HG02981 (cell line): ENCODE measurements at regions not wholly inside any gene's neighbourhood (a gene's known extent, or its start where the extent isn't known, plus 50 kb on each side); places are given as distances from the start of the nearest gene placed in this dataset.
"Not testable (repeated sequence)": the region's sequence is repeated elsewhere in the genome, so short reads cannot be mapped to it uniquely, and the experiment has no call there.

ENCODE experiments used
- ATAC-seq: cut with Tn5 transposase; IDR thresholded peaks from one replicate; pipeline ENCODE4 v1.9.1; 2021; ENCODE audit warnings: mild to moderate bottlenecking, moderate library complexity; ENCODE audit not compliant: unreplicated experiment

DNA sequence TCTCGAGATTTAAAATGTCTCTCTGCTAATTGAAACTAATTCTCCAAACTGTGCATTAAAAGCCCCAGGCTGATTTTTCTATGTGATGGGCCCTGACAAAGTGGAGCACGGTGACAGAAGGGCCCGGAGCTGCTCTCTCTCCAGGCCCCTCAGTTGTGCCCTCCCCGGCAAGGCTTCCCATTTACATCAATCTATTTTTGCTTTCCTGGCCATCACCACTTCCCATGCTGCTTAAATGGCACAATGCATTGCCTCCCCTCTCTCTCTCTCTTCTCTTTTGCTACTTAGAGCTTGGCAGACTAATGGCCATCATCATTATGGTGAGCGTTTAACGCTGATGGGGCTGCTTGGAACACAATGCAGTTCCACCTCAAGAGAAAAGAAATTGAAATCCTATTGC is 270.7 kb upstream of the DIO3 start:
- ATAC-seq = no peak

DNA sequence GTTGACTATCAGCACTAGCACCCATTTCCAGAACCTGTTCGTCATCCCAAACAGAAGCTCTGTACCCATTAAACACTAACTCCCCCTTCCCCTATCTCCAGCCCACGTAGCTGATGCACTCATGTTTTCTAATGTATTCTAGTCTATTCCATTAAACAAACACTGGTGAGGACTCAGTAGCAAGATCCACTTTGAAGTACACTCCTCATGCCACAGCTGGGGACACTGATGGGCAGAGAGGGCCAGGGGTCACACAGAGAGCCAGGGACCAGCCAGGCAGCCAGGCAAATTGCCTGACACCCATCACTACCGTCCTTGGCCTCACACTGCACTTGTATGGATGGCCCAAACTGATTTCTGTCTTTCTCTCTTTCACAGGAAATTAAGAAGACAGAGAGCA is 269.9 kb upstream of the DIO3 start:
- no peak for ATAC-seq

DNA sequence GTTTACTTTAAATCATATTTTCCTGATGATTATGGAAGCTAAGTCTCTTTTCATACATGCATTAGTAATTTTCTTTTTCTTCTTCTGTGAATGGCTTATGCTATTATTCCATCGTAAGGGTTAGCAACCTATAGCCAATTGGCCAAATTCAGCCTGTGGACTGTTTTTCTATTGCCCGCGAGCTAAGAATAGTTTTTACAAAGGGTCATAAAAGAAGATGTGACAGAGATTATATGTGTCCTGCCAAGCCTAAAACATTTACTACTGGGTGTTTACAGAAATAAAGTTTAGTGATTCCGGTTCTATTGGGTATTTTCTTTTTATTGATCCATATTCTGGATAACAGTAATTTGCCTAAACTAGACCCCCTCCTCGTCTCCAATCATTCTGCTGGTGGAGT is 268.8 kb upstream of the DIO3 start:
- ATAC-seq = no peak

DNA sequence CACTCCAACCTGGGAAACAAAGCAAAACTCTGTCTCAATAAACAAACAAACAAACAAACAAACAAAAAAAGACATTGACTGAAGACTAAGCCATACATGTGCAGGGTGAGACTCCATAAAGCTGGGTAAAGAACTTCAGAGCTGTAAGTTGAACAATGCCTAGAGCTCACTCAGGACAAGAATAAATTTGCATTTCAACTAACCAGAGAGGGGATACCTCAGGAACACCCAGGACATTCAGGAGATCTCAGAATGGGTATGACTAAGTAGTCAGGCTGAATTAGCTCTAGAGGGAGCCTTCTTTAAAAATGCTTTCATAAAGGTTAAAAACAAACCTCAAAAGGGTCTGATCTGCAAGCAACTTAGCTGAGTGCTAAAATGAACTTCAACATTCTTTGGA is 267.7 kb upstream of the DIO3 start:
- no peak for ATAC-seq

DNA sequence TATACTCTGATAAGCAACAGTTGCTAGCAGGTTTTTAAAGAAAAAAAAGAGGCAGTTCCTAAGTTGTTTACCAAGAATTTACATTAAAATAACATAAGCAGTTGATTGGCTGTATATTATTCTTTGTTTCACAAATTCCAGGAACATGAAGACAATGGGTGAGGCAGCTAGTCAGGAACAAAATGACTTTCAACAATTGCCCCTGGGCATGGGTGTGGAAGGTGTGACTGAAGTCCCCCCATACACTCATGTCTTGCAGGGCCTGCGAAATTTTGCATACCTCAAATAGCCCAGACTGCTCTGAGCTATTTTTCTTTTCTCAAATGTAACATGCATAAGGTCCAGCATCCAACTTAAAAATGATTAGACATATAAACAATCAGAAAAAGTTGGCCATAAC is 267.2 kb upstream of the DIO3 start:
- no peak for ATAC-seq

DNA sequence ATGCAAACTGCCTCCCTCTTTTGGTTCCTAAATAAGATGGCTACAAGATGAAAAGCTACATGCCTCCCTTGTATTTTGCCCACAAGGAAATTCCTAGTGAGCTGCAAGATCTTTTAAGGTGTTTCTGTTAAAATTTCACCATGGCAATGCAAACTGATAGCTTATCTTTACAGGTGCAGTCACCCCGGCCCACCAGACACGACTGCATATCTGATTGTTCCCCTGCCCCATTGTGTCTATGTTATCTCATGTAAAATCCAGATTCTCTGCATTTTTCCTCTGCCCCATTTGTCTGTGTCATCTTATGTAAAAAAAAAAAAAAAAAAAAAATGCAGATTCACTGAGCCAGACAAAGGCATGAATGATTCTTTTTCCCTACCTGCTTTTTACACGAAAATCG is 261.5 kb upstream of the DIO3 start:
- ATAC-seq = not testable (repeated sequence)

DNA sequence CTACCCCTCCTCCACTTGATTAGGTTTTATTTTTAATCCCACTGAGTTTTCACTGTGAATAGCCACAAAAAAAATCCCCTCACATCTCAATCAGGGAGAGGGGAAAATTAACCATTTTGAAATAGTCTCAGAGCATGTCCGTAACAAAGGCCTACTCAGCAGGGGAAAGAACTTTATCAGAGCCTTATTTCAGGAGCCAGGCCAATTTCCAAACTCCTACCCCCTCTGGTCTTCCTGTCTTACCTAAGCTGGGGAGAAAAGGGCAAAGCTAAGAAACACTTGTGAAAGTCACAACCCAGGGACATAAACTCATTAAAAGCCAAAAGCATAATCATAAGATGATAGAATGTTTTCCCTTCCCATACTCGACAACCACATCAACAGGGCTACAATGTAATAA is 260.3 kb upstream of the DIO3 start:
- no peak for ATAC-seq

DNA sequence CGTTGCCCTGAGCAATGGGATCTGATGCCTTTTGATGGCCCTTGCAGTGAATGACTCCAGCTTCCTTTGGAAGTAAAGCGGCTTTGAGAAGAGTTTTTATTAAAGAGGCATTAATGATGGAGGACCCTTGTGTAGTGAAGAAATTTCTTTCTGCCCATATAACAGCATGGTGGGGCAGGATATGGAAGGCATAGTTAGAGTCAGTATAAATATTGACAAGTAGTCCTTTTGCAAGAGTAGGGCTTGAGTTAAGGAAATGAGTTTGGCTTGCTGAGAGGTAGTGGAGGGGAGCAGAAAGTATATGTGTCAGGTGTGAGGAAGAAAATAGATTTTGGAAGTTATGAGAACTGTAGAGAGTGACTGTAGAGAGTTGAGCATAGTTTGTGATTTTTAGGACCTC is 254.1 kb upstream of the DIO3 start:
- ATAC-seq = not testable (repeated sequence)

DNA sequence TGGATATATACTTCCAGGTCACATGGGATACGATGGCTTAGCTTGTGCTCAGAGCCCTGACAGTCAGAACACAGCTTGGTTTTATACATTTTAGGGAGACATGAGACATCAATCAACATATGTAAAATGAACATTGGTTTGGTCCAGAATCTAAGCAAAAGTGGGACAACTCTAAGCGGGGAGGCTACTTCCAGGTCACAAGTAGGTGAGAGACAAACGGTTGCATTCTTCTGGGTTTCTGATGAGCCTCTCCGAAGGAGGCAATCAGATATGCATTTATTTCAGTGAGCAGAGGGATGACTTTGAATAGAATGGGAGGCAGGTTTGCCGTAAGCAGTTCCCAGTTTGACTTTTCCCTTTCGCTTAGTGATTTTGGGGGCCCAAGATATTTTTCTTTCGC is 250.1 kb upstream of the DIO3 start:
- ATAC-seq = not testable (repeated sequence)

DNA sequence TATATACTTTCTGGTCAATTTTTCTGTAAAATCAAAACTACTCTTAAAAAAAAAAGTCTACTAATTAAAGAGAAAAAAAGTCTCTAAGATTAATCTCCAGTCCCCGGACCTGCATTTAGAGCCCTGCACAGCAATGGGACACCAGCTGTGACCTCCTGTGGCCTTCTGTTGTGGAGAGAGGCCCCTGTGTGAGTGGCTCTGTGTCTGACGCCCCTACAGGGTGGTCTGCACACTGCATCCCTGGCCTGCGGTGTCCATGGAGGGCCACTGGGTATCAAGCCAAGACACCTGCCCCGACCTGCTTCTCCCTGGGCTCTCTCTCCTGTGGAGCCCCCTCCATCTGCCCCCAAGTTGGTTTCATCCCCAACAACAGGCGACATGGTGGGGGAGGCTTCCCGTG is 248.0 kb upstream of the DIO3 start:
- ATAC-seq = no peak

DNA sequence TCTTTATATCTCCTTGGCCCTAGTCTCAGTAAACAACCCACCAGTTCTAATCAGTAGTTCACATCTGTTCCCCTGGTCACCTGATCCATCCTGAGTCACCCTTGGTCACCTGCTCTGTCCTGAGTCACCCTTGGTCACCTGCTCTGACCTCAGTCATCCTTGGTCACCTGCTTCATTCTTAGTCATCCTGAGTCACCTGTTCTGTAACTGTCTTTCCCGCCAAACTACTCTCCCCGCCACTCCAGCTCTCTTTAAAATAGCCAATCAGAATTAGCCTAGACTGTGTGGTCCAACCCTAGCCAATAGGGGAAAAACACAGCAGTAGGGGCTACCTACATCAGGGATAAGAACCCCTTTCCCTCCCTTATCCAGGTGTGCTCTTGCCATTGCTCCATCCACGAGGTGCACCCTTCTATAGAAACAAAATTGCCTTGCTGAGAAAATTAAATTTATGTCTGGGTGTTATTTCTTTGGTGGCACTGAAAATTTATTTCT is 245.4 kb upstream of the DIO3 start:
- ATAC-seq = no peak

DNA sequence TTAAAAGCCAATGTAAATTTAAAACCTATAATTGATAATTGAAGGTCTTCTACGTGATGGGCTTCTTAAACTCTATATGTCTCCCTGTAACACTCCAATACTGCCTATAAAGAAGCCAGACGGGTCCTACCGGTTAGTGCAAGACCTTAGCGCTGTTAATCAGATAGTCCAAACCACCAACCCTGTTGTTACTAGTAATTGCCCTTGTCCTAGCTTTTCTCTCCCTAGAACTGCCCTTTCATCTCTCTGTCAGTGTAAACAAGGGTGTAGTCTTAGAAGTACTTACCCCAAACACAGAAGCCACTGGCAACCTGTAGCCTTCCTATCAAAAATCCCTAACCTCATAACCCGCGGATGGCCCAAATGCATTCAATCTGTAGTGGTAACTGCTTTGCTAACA is 243.0 kb upstream of the DIO3 start:
- ATAC-seq = no peak

DNA sequence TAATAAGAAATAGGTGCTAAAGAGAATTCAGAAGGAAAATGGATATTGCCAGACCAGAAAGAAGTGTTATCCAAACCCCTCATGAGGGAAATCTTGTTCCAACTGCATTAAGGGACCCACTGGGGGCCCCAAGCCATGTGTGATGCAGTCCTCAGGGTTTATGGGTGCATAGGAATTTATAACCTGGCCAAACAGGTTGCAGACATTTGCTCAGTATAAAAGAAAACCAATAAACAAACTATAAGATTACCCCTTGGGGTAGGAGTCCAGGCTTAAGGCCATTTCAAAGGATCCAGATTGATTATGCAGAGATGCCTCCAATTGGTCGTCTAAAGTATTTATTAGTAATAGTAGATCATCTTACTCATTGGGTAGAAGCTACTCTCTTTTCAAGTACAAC is 240.9 kb upstream of the DIO3 start:
- ATAC-seq = no peak

DNA sequence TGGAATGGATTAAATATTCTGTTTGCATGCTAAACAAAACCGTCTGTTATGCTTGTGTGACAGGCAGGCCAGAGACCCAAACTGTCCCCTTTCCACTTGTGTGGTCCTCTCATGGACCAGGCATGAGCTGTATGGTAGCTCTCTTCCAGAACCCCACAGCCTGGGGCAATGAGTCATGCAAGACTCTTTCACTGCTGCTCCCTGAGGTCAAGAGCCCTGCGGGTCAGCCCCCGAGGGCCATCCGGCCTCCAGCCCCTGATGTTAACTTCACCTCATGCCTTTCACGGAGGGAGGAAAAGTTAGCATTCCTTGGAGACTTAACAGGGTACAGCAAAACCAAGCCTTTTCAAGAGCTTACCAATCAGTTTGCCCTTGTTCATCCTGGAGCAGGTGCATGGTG is 239.1 kb upstream of the DIO3 start:
- ATAC-seq = no peak

DNA sequence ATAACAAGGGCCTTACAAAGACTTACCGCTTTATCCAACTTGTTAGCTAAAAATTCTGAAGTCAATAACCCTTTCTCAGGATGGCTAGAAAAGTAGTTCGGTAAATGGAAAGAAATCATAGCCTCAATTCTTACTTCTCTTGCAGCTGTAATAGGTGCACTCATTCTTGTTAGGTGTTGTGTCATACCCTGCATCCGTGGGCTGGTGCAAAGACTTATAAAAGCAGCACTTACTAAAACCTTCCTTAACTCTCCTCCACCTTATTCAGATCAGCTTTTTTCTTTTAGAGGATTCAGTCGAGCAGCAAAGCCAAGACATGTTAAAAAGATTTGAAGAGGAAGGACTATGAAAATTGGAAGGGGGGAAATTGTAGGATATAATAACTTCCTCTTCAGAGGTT is 238.2 kb upstream of the DIO3 start:
- ATAC-seq = no peak

DNA sequence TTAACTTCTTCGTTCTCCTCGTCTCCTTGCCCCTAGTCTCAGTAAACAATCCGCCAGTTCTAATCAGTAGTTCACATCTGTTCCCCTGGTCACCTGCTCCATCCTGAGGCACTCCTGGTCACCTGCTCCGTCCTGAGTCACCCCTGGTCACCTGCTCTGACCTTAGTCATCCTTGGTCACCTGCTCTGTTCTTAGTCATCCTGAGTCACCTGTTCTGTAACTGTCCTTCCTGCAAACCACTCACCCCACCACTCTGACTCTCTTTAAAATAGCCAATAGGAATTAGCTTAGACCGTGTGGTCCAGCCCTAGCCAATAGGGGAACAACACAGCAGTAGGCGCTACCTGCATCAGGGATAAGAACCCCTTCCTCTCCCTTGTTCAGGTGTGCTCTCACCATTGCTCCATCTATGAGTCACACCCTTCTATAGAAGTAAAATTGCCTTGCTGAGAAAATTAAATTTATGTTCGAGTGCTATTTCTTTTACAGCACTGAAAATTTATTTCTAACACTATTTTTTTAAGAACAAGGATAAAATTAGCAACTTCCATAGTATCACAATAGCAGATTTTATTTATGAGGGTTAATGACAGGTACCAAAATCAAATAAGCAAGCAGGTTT is 237.6 kb upstream of the DIO3 start:
- not testable (repeated sequence) for ATAC-seq

DNA sequence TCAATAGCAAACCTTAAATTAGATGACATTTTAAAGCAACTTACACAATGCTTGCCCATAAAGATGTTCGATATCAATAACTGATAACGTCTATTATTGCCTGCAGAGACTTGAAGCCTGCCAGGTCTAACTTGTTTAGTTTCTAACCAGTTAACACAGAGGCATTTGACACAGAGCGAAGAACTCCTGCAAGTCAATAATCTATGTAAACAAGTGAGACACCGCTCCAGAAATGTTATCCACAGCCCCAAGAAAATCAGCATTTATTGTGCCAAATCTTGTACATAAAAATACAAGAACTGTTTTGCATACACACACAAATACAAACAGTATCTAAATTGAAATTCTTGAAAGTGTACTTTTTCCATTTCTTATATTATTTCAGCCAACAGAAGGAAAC is 236.0 kb upstream of the DIO3 start:
- no peak for ATAC-seq

DNA sequence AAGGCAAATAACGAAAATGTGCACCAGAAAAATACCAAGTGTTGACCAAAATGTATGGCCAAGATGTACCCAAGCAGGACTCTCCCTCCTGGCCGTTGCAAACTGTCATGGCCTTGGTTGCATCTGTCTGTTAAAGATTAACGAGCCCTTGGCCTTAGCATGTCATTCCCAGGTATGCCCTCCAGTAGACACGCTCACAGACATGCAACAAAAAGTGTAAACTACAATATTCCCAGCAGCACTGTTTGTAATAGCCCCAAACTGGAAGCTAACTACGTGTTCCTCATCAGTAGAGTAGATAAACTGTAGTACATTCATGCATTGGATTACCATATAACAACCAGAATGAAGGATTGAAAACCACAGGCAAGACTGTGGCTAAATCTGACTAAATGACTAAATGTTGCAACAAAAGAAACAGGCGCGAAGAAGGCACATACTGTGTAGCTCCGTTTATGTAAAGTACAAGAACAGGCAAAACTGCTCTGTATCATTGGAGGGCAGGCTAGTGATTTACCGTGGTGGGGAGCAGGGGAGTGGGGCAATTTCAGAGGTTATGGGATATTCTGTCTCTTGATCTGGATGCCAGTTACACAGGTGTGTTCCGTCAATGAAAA is 232.8 kb upstream of the DIO3 start:
- ATAC-seq = no peak

DNA sequence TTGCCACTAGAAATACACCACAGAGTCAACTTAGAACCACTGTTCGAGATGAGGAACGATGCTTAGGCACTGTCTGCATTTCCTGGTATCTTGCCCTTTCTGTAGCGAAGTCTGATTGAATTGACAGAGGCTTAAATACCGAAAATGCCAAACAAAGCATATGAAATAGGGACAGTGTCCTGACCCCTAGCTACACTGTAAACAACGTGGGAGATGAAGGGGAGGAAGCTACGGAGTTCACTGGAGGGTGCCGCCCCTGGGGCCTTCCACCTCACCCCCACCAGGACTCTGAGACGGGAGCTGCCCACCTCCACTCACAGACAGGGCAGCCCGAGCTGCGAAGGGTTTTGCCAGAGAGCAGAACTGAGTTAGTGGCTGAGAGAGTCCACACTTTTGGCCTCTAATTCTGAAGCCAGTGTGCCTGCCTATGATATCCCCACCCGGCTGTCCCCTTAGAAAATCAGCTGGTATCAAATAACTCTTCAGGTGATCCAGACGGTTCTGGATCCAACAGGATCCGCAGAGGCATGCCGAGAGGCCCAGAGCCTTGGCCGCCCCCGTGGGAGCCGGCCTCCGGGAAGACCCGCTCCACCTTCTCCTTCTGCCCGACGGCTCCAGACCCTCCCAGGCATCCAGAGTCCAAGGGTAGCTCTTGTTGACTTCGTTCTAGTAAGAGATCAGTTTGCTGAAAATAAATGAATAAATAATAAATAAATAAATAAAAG is 230.7 kb upstream of the DIO3 start:
- ATAC-seq = no peak

DNA sequence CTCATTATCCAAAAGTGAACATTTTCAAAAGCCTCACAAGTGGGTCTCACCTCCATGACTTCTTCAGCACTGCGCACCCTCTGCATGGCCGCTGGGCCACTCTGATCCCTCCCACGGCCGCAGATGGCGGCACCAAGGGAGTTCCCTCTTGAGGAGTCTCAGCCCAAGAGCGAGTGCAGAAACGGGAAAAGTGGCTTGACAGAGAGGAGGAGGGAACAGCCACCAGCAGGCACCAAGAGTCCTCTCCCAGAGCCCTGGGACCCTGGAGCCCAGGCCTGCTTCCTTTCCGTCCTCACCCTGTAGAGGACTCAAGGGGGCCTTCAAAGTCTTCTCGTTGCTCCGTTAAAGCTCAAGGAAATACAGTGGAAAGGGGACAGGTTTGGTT is 230.2 kb upstream of the DIO3 start:
- ATAC-seq = no peak

DNA sequence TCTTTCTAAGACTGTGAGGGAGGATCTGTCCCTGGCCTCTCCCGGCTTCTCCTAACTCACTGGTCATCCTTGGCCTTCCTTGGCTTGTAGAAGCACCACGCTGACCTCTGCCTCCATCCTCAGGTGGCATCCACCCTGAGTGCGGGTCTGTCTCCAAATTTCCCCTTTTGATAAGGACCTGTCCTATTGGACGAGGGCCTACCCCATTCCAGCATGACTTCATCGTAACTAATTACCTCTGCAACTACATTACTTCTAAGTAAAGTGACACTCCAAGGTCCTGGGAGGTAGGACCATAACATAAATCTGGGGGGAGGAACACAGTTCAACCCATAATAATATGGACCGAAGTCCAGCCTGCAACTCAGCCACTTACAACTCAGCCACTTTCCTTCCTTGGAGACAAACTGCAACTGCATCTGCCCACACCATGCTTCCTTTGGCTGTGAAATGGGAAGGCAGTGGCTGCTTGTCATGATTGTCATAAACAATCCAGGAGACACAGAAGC is 229.6 kb upstream of the DIO3 start:
- ATAC-seq = no peak

DNA sequence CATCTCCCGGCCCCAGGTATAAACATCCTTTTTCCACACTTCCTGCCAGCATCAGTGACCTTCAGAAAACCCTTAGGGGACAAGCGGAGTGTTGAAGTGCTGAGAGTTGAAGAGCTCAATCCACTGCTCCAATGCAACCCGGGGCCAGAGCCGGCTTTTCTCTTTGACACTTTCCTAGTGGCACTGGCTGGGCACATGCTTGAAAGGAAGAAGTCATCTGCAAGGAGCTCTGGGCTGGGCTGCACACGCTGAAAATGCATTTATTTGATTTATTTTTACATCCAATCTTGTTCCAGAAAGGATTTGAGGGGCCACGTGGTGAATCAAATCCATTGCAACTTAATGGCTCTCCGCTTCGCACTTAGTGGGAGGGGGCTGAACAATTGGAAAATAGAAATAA is 229.0 kb upstream of the DIO3 start:
- no peak for ATAC-seq
